ENCODE measurements at regions not wholly inside any gene's neighbourhood (a gene's known extent, or its start where the extent isn't known, plus 50 kb on each side); places are given as distances from the start of the nearest gene placed in this dataset.

GRCh38 chr2:147365622-147366021 is 479.2 kb upstream of the ACVR2A start:
- Histone ChIP-seq H3K9me3 (ENCODE audit: control insufficient read depth, insufficient read depth, low read depth, low read length) (no peaks in the 10 kb centered on the region; the same call in 1 of the 2 replicates), H3K27ac (ENCODE audit: extremely low read depth, low read depth, low read length) (no peak overlapping the region), H3K36me3 (ENCODE audit: control insufficient read depth in 2 of 2, insufficient read depth in 1 of 2, low read length in 2 of 2) (no peaks in the 10 kb centered on the region), H3K4me3 (ENCODE audit: low read depth, low read length) (no peak overlapping the region), H3K4me1 (ENCODE audit: control insufficient read depth, insufficient read depth, low read length) (no peaks in the 10 kb centered on the region)
- POLR2A ChIA-PET = no interaction called here
- no peak for TF ChIP-seq ZBTB44 (tag by site-specific recombination; IDR thresholded peaks at IDR 0.05)
- TF ChIP-seq ZNF157 (tag by site-specific recombination; IDR thresholded peaks at IDR 0.05) = no peak
- TF ChIP-seq ZNF518A (tag by site-specific recombination; conservative IDR thresholded peaks at IDR 0.05; ENCODE audit: low read depth) = no peak
- TF ChIP-seq ZNF76 (tag by site-specific recombination; IDR thresholded peaks at IDR 0.05; ENCODE audit: borderline replicate concordance, low read depth) = no peak
- TF ChIP-seq ZNF2 (tag by site-specific recombination; IDR thresholded peaks at IDR 0.05) = no peak
- no peak for TF ChIP-seq ATF2 (tag by site-specific recombination; IDR thresholded peaks at IDR 0.05; ENCODE audit: low read depth)
- no peak for TF ChIP-seq ZBTB17 (tag by site-specific recombination; IDR thresholded peaks at IDR 0.05)
- no peak for TF ChIP-seq ZNF596 (tag by site-specific recombination; IDR thresholded peaks at IDR 0.05)
- TF ChIP-seq ZNF302 (tag by site-specific recombination; IDR thresholded peaks at IDR 0.05; ENCODE audit: low read depth) = no peak
- no peak for TF ChIP-seq PRDM10 (tag by site-specific recombination; IDR thresholded peaks at IDR 0.05)
- TF ChIP-seq ZNF16 (tag by site-specific recombination; IDR thresholded peaks at IDR 0.05; ENCODE audit: low read depth) = no peak
- CTCF ChIA-PET = no interaction called here

- Histone ChIP-seq H3K36me3 (ENCODE audit: control insufficient read depth in 2 of 2, insufficient read depth in 1 of 2, low read length in 2 of 2) (no peaks in the 10 kb centered on the region), H3K27ac (ENCODE audit: extremely low read depth, low read depth, low read length) (no peak overlapping the region), H3K9me3 (ENCODE audit: control insufficient read depth, insufficient read depth, low read depth, low read length) (no peaks in the 10 kb centered on the region), H3K4me3 (ENCODE audit: low read depth, low read length) (no peak overlapping the region), H3K4me1 (ENCODE audit: control insufficient read depth, insufficient read depth, low read length) (no peaks in the 10 kb centered on the region)
- TF ChIP-seq CTCF (tag by site-specific recombination; IDR thresholded peaks at IDR 0.05) = no peak
- no peak for TF ChIP-seq HOXC10 (CRISPR knock-in tag; IDR thresholded peaks at IDR 0.05)
- ChIA-PET POLR2A (no interaction called here), CTCF (interaction anchor here (0.6 kb wide), 1 partner anchor 513 kb away, joined by 5 read pairs; no protein-coding TSS in a partner anchor)
These were observed 480.2 kb upstream of the ACVR2A start for GRCh38 chr2:147364597-147364996.

Data from HEK293 (cell line).